ENCODE measurements at regions not wholly inside any gene's neighbourhood (a gene's known extent, or its start where the extent isn't known, plus 50 kb on each side); places are given as distances from the start of the nearest gene placed in this dataset.

DNA sequence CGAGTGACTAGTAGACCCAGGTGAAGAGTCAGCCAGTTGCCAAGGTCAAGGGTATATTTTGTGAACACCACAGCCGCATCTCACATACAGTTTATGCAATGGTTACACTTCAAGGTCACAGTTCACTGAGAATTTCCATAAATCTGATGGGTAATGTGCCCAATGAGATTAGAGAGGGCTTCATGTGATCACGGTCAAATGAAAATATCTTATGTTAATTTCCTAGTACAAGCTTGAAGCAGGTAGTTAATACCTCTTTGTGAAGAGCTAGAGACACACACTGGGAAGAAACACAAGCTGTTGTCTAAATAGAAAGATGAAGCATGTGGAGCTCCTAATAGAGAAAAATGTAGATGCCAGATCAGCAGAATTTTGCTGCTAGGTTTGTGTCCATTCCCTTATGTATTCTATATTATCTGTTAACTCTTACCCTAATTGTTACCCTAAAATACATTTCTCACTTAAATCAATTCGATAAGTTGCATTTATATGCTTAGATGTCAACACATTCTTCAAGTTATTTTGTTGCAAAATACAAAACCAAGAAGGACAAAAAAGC lies 136.0 kb downstream of the NR2F2 start:
- no peak for ATAC-seq
- TF ChIP-seq, protein P1, sequence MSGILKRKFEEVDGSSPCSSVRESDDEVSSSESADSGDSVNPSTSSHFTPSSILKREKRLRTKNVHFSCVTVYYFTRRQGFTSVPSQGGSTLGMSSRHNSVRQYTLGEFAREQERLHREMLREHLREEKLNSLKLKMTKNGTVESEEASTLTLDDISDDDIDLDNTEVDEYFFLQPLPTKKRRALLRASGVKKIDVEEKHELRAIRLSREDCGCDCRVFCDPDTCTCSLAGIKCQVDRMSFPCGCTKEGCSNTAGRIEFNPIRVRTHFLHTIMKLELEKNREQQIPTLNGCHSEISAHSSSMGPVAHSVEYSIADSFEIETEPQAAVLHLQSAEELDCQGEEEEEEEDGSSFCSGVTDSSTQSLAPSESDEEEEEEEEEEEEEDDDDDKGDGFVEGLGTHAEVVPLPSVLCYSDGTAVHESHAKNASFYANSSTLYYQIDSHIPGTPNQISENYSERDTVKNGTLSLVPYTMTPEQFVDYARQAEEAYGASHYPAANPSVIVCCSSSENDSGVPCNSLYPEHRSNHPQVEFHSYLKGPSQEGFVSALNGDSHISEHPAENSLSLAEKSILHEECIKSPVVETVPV (CRISPR knock-in tag; IDR thresholded peaks at IDR 0.05): no peak
- TF ChIP-seq, protein P2, sequence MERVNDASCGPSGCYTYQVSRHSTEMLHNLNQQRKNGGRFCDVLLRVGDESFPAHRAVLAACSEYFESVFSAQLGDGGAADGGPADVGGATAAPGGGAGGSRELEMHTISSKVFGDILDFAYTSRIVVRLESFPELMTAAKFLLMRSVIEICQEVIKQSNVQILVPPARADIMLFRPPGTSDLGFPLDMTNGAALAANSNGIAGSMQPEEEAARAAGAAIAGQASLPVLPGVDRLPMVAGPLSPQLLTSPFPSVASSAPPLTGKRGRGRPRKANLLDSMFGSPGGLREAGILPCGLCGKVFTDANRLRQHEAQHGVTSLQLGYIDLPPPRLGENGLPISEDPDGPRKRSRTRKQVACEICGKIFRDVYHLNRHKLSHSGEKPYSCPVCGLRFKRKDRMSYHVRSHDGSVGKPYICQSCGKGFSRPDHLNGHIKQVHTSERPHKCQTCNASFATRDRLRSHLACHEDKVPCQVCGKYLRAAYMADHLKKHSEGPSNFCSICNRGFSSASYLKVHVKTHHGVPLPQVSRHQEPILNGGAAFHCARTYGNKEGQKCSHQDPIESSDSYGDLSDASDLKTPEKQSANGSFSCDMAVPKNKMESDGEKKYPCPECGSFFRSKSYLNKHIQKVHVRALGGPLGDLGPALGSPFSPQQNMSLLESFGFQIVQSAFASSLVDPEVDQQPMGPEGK (CRISPR knock-in tag; IDR thresholded peaks at IDR 0.05; ENCODE audit: borderline replicate concordance): no peak
- TF ChIP-seq ISL1 (CRISPR knock-in tag; IDR thresholded peaks at IDR 0.05): no peak
- TF ChIP-seq ZNF565 (CRISPR knock-in tag; conservative IDR thresholded peaks at IDR 0.05; ENCODE audit: low read depth): no peak
- TF ChIP-seq PPARA (CRISPR knock-in tag; IDR thresholded peaks at IDR 0.05; ENCODE audit: borderline replicate concordance): no peak
- TF ChIP-seq ZFP30 (CRISPR knock-in tag; IDR thresholded peaks at IDR 0.05): no peak
- TF ChIP-seq, protein P3, sequence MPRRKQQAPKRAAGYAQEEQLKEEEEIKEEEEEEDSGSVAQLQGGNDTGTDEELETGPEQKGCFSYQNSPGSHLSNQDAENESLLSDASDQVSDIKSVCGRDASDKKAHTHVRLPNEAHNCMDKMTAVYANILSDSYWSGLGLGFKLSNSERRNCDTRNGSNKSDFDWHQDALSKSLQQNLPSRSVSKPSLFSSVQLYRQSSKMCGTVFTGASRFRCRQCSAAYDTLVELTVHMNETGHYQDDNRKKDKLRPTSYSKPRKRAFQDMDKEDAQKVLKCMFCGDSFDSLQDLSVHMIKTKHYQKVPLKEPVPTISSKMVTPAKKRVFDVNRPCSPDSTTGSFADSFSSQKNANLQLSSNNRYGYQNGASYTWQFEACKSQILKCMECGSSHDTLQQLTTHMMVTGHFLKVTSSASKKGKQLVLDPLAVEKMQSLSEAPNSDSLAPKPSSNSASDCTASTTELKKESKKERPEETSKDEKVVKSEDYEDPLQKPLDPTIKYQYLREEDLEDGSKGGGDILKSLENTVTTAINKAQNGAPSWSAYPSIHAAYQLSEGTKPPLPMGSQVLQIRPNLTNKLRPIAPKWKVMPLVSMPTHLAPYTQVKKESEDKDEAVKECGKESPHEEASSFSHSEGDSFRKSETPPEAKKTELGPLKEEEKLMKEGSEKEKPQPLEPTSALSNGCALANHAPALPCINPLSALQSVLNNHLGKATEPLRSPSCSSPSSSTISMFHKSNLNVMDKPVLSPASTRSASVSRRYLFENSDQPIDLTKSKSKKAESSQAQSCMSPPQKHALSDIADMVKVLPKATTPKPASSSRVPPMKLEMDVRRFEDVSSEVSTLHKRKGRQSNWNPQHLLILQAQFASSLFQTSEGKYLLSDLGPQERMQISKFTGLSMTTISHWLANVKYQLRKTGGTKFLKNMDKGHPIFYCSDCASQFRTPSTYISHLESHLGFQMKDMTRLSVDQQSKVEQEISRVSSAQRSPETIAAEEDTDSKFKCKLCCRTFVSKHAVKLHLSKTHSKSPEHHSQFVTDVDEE (CRISPR knock-in tag; IDR thresholded peaks at IDR 0.05): no peak
- no peak for TF ChIP-seq OSR1 (CRISPR knock-in tag; IDR thresholded peaks at IDR 0.05)
- no peak for TF ChIP-seq ZNF8 (CRISPR knock-in tag; IDR thresholded peaks at IDR 0.05)
- TF ChIP-seq ARNTL (CRISPR knock-in tag; IDR thresholded peaks at IDR 0.05; ENCODE audit: borderline replicate concordance, low read depth): no peak
- TF ChIP-seq, protein P4, sequence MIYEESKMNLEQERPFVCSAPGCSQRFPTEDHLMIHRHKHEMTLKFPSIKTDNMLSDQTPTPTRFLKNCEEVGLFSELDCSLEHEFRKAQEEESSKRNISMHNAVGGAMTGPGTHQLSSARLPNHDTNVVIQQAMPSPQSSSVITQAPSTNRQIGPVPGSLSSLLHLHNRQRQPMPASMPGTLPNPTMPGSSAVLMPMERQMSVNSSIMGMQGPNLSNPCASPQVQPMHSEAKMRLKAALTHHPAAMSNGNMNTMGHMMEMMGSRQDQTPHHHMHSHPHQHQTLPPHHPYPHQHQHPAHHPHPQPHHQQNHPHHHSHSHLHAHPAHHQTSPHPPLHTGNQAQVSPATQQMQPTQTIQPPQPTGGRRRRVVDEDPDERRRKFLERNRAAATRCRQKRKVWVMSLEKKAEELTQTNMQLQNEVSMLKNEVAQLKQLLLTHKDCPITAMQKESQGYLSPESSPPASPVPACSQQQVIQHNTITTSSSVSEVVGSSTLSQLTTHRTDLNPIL (CRISPR knock-in tag; IDR thresholded peaks at IDR 0.05; ENCODE audit: low read depth): no peak
- TF ChIP-seq ESRRG (CRISPR knock-in tag; IDR thresholded peaks at IDR 0.05): no peak
- TF ChIP-seq RARB (CRISPR knock-in tag; IDR thresholded peaks at IDR 0.05): no peak
- no peak for TF ChIP-seq ZC3H10 (CRISPR knock-in tag; IDR thresholded peaks at IDR 0.05)
- TF ChIP-seq CSDC2 (CRISPR knock-in tag; IDR thresholded peaks at IDR 0.05): no peak
- TF ChIP-seq, protein P5, sequence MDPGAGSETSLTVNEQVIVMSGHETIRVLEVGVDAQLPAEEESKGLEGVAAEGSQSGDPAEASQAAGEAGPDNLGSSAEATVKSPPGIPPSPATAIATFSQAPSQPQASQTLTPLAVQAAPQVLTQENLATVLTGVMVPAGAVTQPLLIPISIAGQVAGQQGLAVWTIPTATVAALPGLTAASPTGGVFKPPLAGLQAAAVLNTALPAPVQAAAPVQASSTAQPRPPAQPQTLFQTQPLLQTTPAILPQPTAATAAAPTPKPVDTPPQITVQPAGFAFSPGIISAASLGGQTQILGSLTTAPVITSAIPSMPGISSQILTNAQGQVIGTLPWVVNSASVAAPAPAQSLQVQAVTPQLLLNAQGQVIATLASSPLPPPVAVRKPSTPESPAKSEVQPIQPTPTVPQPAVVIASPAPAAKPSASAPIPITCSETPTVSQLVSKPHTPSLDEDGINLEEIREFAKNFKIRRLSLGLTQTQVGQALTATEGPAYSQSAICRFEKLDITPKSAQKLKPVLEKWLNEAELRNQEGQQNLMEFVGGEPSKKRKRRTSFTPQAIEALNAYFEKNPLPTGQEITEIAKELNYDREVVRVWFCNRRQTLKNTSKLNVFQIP (CRISPR knock-in tag; IDR thresholded peaks at IDR 0.05; ENCODE audit: borderline replicate concordance, low read depth): no peak

DNA sequence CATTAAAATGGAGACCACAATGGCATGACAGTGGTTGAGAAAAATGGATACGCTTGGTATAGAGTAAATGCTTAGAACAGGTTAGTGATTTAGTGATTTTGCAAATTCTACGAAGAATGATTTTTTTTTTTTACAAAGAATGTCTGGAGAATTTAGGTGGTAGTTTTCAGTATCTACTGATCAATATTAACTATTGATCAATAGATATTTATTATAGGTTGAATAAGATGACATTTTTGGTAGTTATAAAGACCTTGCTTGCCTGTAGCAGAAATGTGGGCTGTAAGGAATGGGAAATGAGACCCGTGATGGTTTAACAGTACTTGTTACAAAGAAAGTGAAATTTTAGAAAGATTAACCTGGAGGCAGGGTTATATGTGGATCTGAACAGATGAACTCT lies 137.5 kb downstream of the NR2F2 start:
- no peak for ATAC-seq
- TF ChIP-seq BACH2 (CRISPR knock-in tag; IDR thresholded peaks at IDR 0.05; ENCODE audit: borderline replicate concordance) (no peak), PPARA (CRISPR knock-in tag; IDR thresholded peaks at IDR 0.05; ENCODE audit: borderline replicate concordance) (no peak), OSR1 (CRISPR knock-in tag; IDR thresholded peaks at IDR 0.05) (no peak), ESRRG (CRISPR knock-in tag; IDR thresholded peaks at IDR 0.05) (no peak), ZFP30 (CRISPR knock-in tag; IDR thresholded peaks at IDR 0.05) (no peak), ARNTL (CRISPR knock-in tag; IDR thresholded peaks at IDR 0.05; ENCODE audit: borderline replicate concordance, low read depth) (no peak), SNAI2 (CRISPR knock-in tag; IDR thresholded peaks at IDR 0.05) (no peak), GLIS3 (CRISPR knock-in tag; IDR thresholded peaks at IDR 0.05) (no peak), RARB (CRISPR knock-in tag; IDR thresholded peaks at IDR 0.05) (no peak), ZNF70 (CRISPR knock-in tag; IDR thresholded peaks at IDR 0.05) (no peak)
- TF ChIP-seq, protein P1 (CRISPR knock-in tag; IDR thresholded peaks at IDR 0.05): no peak
- TF ChIP-seq, protein P4 (CRISPR knock-in tag; IDR thresholded peaks at IDR 0.05; ENCODE audit: low read depth): no peak
- TF ChIP-seq, protein P3 (CRISPR knock-in tag; IDR thresholded peaks at IDR 0.05): no peak
- TF ChIP-seq, protein P5 (CRISPR knock-in tag; IDR thresholded peaks at IDR 0.05; ENCODE audit: borderline replicate concordance, low read depth): no peak

Data from SK-N-SH treated with all-trans-retinoic acid at 6 μM for 48 hours (cell line).